Right ventricle myocardium inferior (tissue), 1 donor: ENCODE measurements at regions not wholly inside any gene's neighbourhood (a gene's known extent, or its start where the extent isn't known, plus 50 kb on each side); places are given as distances from the start of the nearest gene placed in this dataset.
"Not testable (repeated sequence)": the region's sequence is repeated elsewhere in the genome, so short reads cannot be mapped to it uniquely, and the experiment has no call there.

ENCODE experiments used
- ATAC-seq: fragments of 200-7000 bp; cut with Tn5 transposase; one replicate; pipeline ENCODE4 v1.9.1; 2020; ENCODE audit warnings: mild to moderate bottlenecking, moderate library complexity
- DNase-seq: peaks from one replicate; pipeline ENCODE4 v3.0.0; 2021; ENCODE audit errors: missing footprints
- intact Hi-C: fragments of 100-400 bp; cut with DNase I; formaldehyde crosslinking; loops from one replicate; pipeline ENCODE4 v1.11.0; 2022
- donor health status: DM: no; HTN: yes; CAD: no; lungs with severe emphysema.

DNA sequence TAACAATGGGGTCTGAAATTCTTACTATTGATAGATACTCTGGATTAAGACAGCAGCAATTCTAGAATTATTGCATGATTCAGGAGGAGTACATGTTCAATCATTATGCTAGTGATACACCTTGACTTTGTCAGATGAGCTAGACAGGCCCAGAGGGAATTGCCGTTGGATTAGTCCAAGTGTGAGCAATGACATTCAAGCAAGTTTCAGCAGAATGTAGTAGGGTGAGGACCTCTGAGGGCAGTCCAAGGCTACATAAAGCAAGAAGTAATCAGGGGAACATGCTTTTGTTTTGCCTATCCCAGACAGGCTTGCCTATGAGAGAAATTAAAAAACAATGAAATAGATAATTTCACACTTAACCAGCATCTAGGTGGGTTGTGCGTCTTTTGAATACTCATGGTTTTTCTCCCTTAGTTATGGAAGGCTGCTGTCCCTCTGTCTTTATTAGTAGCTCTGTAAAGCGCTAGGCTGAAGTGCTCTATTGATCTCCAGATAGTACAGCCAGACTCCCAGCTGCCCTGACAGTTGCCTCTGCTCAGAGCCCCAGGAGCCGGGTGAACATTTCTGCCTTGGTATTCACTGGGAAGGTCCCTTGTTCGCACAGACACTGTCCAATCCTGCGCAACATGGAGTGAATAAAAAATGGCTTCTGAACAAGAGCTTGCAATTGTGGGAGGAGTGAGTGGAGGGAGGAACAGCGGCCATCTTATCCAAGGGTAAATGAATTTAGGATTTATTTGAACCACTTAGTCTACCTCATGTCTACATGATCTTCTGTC is 316.6 kb upstream of the ONECUT1 start:
- DNase-seq (no peak), ATAC-seq (no peak)
- intact Hi-C loops = no loop called here

DNA sequence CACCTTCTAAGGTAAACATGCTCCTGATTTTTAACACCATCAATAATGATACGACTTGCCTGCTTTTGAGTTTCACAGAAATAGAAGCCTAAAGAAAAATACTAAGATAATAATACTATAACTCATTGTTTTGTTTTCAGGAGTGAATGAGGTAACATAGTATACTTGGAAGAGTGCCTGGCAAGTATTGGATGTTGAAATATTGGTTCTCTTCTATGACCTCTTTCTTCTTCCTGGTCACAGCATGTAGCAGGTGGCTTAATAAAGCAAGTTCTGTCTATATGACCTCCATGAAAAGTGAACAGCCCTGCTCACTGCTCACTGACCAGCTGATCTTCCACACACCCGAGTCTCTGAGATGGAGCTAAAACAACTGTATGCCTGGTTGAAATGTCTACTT is 312.3 kb upstream of the ONECUT1 start:
- DNase-seq = no peak
- intact Hi-C loops = no loop called here

DNA sequence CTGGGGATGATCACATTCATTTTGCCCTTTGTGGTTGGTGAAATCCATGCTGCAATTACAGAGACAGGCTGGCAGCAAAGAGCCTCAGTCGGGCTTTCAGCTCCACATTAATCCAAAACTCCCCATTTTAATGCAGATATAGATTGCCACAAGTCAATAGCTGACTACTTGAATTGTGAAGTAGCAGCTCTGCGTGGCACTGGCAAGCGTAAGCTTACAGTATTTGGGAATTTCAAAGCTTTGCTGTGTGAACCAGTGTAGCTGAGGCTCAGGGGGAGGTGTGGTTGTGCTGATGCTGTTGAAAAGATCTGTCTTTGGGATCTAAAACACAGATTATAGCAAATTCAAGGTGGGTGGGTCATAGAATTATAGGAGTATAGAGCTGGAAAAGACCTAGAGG is 290.3 kb upstream of the ONECUT1 start:
- intact Hi-C loops = no loop called here
- ATAC-seq = no peak

More for the DNA sequence above, 312.3 kb upstream of the ONECUT1 start:
- ATAC-seq = no peak

DNA sequence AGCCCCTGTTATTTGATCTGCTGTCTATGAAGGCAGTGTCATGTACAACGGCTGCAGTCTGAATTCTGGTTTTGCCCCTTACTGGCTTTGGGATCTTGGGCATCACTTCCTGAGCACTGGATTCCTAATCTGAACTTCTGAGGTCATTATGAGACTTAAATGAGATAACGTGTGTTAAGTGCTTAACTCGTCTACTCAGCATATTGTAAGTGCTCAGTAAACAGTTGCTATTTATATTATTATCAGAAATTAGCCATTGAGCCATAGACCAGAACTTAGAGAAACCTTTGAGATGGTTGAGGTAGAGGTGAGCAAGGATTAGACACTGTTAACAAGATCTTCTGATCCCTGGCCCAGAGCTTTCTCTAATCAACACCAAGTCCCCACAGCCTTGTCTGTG is 284.1 kb upstream of the ONECUT1 start:
- ATAC-seq (no peak), DNase-seq (no peak)
- intact Hi-C loops = no loop called here

More for the DNA sequence above, 290.3 kb upstream of the ONECUT1 start:
- DNase-seq = no peak

DNA sequence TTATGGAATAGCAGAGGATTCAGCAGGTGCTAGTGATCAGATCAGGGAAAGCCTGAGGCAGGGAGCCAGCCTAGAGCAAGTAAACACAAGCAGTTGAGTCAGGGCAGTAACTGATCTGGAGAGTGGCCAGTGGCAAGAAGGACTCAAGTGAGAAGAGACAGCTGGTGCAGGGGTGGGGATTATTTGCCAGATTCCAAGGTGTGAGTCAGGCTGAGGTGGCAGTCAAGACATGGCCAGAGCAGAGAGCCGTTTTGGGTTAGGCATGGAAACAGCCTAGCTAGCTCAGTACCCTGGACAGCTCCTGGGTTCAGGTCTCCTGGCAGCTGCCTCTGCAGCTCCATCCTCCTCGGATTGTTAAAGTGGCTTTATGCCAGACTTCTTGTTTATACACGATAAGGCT is 281.9 kb upstream of the ONECUT1 start:
- intact Hi-C loops = no loop called here
- no peak for DNase-seq
- no peak for ATAC-seq

DNA sequence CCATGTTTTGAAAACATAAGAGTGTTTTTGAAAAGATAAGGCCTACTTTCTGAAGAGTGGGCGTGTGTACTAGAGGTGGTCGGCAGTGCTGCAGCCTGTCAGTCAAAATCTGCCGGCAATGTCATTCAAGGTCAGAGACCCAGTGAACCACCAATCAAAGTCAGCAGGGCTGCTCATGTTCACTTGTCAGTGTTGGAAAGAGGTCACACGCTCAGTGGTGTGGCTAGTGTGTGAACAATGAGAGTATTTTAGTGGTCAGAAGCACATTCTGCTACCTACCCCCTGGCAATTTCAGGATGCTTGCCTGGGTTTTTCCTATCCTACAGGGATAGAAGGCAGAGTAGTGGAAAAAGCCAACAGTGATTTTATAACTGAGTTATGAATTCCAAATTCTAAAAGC is 278.5 kb upstream of the ONECUT1 start:
- intact Hi-C loops = no loop called here

DNA sequence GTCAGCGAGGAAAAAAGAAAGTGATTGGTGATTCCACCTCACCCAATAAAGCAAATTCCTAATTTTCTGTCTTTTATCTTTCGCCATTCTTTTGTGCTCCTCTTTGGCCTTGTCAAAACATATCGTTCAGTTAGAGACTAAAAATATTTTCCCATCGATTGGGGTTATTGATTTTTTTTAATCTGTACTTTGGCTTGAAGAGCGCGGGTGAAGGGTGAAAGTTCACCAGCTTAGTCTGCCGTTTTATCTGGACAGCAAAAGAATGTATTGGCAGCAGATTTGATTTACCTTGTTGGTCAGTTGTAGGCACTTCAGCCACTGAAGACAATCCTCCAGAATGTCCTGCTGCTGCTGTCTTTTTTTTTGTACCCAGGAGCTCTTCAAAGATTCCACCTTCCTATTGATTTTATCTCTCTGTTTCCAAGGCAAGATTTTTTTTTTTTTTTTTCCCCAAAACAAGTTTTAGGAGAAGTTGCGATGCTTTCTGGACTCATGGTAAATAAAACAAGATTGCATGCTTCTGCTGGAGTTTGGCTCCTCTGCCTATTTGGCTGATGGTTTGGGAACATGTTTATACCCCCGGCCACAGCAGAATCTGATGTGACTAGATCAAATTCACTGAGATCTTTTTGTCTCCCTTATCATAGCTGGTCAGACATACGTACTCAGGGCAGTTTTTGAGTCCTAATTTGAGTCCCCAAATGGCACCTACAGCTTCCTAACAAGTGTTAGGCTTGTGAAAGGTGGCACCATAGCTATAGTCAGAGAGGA is 269.3 kb upstream of the ONECUT1 start:
- DNase-seq (no peak), ATAC-seq (no peak)
- intact Hi-C loops = no loop called here

More for the DNA sequence above, 278.5 kb upstream of the ONECUT1 start:
- no peak for DNase-seq
- no peak for ATAC-seq

DNA sequence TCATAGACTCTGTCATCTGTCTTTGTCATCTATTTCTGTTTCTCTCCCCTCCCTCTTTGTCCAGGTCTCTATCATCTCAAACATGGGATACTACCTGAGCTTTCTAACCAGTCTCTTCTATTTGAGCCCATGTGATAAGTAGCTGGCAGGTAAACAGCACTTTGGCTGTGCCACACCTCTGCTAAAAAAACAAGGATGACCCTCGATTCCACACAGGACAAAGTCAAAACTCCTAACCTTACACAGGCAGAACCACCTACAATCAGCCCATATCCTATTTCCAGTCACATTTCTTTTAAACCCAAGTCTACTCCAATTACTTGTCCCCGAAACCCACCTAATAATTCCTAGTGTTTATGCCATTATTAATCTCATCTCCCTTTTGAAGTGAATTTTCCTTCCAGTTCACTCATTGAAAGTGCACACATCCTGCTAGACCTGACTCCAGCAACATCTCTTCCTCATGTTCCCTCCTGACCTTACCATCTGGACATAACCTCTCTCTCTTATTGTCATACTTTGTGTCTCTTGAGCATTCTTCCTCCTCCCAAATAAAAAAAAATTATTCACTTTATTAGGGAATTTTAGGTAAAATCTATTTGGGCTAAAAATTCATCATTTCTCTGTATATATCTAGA is 256.1 kb upstream of the ONECUT1 start:
- DNase-seq (no peak), ATAC-seq (no peak)
- intact Hi-C loops = no loop called here

DNA sequence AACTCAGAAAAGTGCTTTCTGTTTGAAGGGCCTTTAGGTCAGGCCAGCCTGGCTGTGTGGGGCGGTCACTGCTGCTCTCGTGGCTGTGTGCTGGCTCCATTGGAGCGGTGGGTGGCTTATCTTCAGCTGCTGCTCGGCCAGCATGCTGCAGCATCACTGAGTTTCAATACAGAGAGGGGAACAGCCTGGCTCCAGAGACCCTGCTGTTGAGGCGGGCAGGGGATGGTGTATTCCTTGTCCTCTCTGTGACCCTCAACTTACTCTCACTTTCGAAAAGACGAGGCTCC is 248.5 kb upstream of the ONECUT1 start:
- ATAC-seq (no peak), DNase-seq (no peak)
- intact Hi-C loops = no loop called here

DNA sequence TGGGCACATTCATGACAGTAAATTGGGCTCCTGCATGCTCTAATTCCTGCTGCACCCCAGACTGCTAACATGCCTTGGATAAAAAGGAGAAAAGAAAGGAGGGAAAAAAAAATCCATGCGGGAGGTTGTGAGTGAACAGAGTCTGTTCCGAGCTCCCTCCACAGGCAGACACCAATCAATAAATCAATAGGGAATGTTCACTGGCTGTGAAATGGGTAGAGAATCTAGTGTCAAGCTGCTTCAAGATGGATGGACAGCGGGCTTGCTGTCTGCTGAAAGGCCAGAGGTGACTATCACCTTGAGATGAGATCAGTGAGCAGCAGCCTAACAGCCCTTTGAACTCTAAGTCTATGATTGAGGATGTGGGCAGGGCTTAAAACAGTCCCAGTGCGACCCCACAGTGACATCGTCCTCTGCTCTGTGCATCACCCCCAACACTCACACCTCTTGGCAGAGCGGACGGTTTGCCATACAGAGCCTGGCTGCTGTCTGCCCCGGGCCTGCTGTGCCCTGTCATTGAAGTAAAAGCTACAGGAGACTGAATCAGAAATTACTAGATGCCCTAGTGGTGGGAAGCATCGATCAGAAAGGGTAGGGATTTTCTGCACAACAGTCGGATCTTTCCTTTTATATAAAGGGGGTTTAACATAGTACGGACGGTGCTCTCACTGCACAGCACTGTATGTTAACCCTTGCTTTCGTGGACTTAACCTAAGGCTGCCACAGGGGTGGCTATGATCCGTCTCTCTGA is 247.9 kb upstream of the ONECUT1 start:
- no peak for DNase-seq
- no peak for ATAC-seq
- intact Hi-C loops = no loop called here

DNA sequence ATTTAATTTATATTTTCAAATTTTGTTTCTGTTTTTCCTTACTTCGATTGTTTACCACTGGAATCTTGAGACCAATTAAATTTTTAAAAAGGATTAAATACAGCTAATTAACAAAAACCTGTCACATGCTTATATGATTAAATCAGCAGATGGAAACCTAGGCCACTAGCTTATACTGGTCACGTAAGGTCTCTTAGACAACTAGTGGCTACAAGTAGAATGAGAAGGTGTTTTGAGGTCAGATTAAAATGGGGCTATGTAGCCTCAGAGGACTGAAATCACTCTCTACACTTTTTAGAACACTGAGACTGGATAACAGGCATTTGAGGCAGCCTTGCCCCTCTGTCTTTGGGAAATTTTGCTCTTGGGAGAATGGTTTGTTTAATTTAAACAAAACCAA is 246.5 kb upstream of the ONECUT1 start:
- ATAC-seq = no peak
- intact Hi-C loops = no loop called here

DNA sequence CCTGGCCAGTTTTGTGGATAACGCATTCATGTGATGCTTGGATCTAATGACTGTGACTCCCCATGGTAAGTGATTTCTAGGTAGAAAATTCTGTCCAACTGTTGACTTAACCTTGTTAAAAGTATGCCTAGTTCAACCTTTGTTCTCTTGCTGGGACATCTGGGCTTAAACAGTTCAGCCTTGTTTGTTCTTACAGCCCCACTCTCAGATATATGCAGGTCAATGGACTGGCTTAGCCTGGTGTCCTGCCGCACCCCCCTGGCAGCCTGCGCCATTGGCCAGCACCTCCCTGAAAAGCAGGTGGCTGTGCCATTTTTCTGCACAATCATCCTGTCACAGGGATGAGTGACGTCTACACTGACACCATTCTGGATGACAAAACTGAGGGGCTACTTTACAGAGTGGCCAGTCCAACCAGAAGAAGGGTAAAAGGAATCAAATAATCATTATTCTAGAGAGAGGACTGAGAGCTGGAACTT is 244.7 kb upstream of the ONECUT1 start:
- intact Hi-C loops = no loop called here
- DNase-seq (no peak), ATAC-seq (no peak)

More for the DNA sequence above, 246.5 kb upstream of the ONECUT1 start:
- DNase-seq = no peak

DNA sequence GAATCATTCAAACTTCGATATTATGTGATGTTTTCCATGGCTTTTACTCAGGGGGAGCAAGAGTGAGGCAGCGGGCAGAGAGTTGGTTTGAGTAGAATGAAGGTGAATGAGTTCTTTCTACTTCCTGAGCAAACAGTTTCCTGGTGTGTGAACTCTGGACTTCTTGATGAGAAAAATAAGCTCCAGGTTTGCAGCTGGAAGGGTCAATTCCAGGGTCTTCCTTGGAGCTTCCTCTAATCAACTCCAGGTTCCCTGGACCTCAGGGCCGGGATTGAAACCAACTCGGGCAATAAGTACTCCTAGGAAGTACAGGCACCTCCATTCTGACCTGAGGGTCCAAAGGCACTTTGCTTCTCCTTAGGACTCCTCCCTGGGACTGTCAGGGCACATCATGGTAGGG is 243.6 kb upstream of the ONECUT1 start:
- ATAC-seq (no peak), DNase-seq (no peak)
- intact Hi-C loops = no loop called here

DNA sequence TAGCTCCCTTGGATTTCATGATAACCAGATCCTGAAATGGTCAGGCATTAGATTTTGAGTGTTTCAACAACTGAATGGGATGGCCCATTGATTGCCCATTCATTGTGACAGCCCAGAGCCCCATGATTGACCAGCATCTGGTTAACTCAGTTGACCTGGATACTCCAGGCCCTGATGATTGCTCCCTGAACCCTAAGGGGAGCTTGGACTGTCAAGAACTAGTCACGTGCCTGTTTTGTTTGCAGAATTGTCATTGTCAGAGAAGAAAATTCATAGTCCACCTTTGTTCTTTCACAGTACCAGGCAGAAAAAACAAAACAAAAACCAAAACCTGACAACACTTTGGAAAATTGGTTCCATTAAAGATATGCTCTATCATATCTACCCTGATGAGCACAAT is 241.3 kb upstream of the ONECUT1 start:
- no peak for ATAC-seq
- DNase-seq = no peak
- intact Hi-C loops = no loop called here

DNA sequence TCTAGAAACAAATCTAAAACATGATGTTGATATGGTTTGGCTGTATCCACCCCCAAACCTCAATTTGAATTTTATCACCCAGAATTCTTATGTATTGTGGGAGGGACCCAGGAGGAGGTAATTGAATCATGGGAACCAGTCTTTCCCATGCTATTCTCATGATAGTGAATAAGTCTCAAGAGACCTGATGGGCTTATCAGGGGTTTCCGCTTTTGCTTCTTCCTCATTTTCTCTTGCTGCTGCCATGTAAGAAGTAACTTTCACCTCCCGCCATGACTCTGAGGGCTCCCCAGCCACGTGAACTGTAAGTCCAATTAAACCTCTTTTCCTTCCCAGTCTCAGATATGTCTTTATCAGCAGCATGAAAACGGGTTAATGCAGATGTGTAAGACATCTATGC is 232.7 kb upstream of the ONECUT1 start:
- ATAC-seq = no peak
- no peak for DNase-seq
- intact Hi-C loops = no loop called here

DNA sequence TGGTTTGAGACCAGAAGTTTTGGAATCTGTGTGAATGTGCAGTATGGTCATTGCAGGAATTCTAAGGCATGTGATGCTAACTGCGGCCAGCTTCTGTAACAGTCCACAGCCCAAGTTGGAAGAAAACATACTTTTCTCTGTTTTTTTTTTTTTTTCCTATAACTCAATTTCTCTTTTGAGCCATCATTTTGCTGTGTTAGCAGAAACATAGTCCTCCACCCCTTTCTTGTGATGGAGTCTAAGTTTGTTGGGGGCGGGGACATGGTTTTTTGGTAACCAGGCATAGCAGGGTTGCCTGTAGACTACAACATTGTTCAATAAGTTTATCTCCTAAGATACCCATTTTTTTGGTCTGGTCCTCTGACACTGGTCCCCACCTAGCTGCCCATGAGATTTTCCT is 223.2 kb upstream of the ONECUT1 start:
- intact Hi-C loops = no loop called here
- ATAC-seq (no peak), DNase-seq (no peak)

DNA sequence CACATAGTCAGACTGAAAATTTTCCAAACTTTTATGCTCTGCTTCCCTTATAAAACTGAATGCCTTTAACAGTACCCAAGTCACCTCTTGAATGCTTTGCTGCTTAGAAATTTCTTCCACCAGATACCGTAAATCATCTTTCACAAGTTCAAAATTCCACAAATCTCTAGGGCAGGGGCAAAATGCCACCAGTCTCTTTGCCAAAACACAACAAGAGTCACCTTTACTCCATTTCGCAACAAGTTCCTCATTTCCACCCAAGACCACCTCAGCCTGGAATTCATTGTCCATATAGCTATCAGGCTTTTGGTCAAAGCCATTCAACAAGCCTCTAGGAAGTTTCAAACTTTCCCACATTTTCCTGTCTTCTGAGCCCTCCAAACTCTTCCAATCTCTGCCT is 221.6 kb upstream of the ONECUT1 start:
- intact Hi-C loops, ATAC-seq, DNase-seq: not testable (repeated sequence)

DNA sequence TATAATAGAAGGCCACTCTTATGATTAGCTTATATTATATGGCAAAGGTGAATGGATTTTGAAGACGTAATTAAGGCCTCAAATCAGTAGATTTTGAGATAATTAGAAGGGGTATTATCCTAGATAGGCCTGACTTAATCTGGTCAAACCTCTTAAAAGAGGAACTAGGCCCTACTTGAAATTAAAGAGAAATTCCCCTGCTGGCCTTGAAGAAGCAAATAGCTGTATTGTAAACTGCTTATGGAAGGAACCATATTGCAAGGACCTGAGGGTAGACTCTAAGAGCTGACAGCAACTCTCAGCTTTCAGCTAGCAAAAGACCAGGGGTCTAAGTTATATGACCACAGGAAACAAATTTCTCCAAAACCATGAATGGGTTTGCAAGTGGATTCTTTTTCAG is 219.0 kb upstream of the ONECUT1 start:
- no peak for ATAC-seq
- intact Hi-C loops = loop anchor here (10.0 kb wide), 1 partner anchor 64 kb away; no protein-coding TSS in a partner anchor
- DNase-seq = no peak

DNA sequence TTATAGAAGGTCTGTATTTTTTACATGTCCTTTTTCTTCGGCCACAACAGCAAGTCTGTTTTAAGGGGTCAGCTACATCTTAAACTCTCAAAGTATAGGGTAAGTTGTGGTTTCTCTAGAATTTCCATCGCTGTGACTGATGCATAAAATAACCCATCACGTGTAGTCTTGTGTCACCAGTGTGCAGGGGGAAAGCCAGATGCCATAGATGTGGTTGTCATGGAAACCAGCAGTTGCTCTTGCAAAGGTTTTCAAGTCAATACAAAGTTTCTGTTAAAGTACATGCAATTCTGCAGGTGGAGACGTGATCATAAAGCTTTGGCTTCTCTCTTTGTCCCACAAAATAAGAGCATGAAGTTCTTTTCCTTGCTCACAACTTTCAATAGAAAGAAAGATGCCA is 210.3 kb upstream of the ONECUT1 start:
- no peak for ATAC-seq
- intact Hi-C loops = loop anchor here (10.0 kb wide), 1 partner anchor 56 kb away; no protein-coding TSS in a partner anchor
- no peak for DNase-seq
